HG03196 (cell line): ENCODE measurements at regions not wholly inside any gene's neighbourhood (a gene's known extent, or its start where the extent isn't known, plus 50 kb on each side); places are given as distances from the start of the nearest gene placed in this dataset.

Experiments
- ATAC-seq: cut with Tn5 transposase; IDR thresholded peaks from one replicate; pipeline ENCODE4 v1.9.1; 2021; ENCODE audit not compliant: unreplicated experiment

- no peak for ATAC-seq
These were observed 163.2 kb upstream of the SLC1A4 start for GRCh38 chr2:64825831-64826491.

- ATAC-seq: no peak
These were observed 162.5 kb upstream of the SLC1A4 start for GRCh38 chr2:64826703-64827102.

- ATAC-seq: no peak
These were observed 160.9 kb upstream of the SLC1A4 start for GRCh38 chr2:64828261-64828660.

- no peak for ATAC-seq
These were observed 159.7 kb upstream of the SLC1A4 start for GRCh38 chr2:64829525-64829924.

- peak; percentile 85 for ATAC-seq
These were observed 157.8 kb upstream of the SLC1A4 start for GRCh38 chr2:64831134-64831976.

- ATAC-seq: no peak
These were observed 157.2 kb upstream of the SLC1A4 start for GRCh38 chr2:64831977-64832328.

GRCh38 chr2:64832936-64833335 is 156.3 kb upstream of the SLC1A4 start:
- no peak for ATAC-seq

GRCh38 chr2:64836566-64836965 is 152.6 kb upstream of the SLC1A4 start:
- ATAC-seq: no peak

GRCh38 chr2:64837116-64837731 is 152.0 kb upstream of the SLC1A4 start:
- ATAC-seq: no peak

GRCh38 chr2:64837925-64838641 is 151.1 kb upstream of the SLC1A4 start:
- ATAC-seq: no peak

- ATAC-seq: no peak
These were observed 150.4 kb upstream of the SLC1A4 start for GRCh38 chr2:64838817-64839216.

GRCh38 chr2:64839844-64840243 is 149.4 kb upstream of the SLC1A4 start:
- peak; percentile 74 for ATAC-seq

GRCh38 chr2:64840426-64840881 is 148.7 kb upstream of the SLC1A4 start:
- ATAC-seq: no peak

GRCh38 chr2:64841461-64841860 is 147.7 kb upstream of the SLC1A4 start:
- ATAC-seq: no peak

GRCh38 chr2:64842030-64842429 is 147.2 kb upstream of the SLC1A4 start:
- ATAC-seq: no peak

GRCh38 chr2:64844087-64844486 is 145.1 kb upstream of the SLC1A4 start:
- ATAC-seq: no peak

GRCh38 chr2:64845273-64845905 is 143.8 kb upstream of the SLC1A4 start:
- ATAC-seq: no peak

- no peak for ATAC-seq
These were observed 143.0 kb upstream of the SLC1A4 start for GRCh38 chr2:64846177-64846576.

- ATAC-seq: no peak
These were observed 141.3 kb upstream of the SLC1A4 start for GRCh38 chr2:64847930-64848329.

- no peak for ATAC-seq
These were observed 140.8 kb upstream of the SLC1A4 start for GRCh38 chr2:64848363-64848762.

- no peak for ATAC-seq
These were observed 140.3 kb upstream of the SLC1A4 start for GRCh38 chr2:64848945-64849344.
